ENCODE measurements at regions not wholly inside any gene's neighbourhood (a gene's known extent, or its start where the extent isn't known, plus 50 kb on each side); places are given as distances from the start of the nearest gene placed in this dataset.

DNA sequence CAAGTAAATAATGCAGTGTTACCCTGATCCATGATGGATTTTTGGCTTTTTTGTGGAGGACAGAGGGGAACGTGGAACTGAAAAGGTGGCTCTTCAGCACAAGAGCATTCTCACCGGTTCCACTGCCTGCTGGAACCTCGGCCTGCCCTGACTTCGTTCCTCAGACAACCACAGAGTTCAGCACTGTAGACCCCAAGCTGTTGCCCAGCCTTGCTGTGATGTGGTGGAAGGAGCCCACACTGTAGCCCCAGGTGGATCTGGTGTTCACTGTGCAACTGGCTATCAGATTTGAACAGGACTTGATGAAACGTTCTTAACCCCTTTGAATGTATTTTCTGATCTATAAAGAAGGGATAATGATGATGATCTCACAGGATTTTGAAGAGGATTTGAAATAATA lies 293.5 kb downstream of the TRIB2 start:
- DNase-seq (ENCODE audit: low spot score) (no peak), ATAC-seq (no peak)
- peaks cover 2% of the 10 kb centered on the region for H3K27me3 Mint-ChIP-seq (ENCODE audit: insufficient read depth, low read depth, poor library complexity)
- no peak overlapping the region for H3K4me3 Mint-ChIP-seq
- Histone ChIP-seq H3K9me2 (ENCODE audit: insufficient read depth) (no peaks in the 10 kb centered on the region), H4K20me1 (replicated peaks; ENCODE audit: insufficient read depth) (no peaks in the 10 kb centered on the region), H2AFZ (no peak overlapping the region), H3K36me3 (ENCODE audit: insufficient read depth) (no peaks in the 10 kb centered on the region), H3K4me1 (ENCODE audit: insufficient read depth) (no peaks in the 10 kb centered on the region), H3K27ac (ENCODE audit: low read depth) (no peak overlapping the region), H3K4me2 (no peak overlapping the region), H3K4me3 (no peak overlapping the region), H3F3A (replicated peaks; ENCODE audit: low read depth) (no peaks in the 10 kb centered on the region), H3K79me2 (replicated peaks; ENCODE audit: insufficient read depth) (no peaks in the 10 kb centered on the region), H3K27me3 (ENCODE audit: insufficient read depth) (no peaks in the 10 kb centered on the region)
- peaks cover 18% of the 10 kb centered on the region; the same call in 2 of the 3 replicates for H3K4me1 Mint-ChIP-seq
- TF ChIP-seq POLR2AphosphoS5 (IDR thresholded peaks at IDR 0.05; ENCODE audit: low read depth), result no peak
- TF ChIP-seq ZNF331 (CRISPR knock-in tag; IDR thresholded peaks at IDR 0.05; ENCODE audit: low read depth), result no peak
- no peak for TF ChIP-seq STAT1 (IDR thresholded peaks at IDR 0.05; ENCODE audit: unreplicated experiment)
- TF ChIP-seq, protein P1, sequence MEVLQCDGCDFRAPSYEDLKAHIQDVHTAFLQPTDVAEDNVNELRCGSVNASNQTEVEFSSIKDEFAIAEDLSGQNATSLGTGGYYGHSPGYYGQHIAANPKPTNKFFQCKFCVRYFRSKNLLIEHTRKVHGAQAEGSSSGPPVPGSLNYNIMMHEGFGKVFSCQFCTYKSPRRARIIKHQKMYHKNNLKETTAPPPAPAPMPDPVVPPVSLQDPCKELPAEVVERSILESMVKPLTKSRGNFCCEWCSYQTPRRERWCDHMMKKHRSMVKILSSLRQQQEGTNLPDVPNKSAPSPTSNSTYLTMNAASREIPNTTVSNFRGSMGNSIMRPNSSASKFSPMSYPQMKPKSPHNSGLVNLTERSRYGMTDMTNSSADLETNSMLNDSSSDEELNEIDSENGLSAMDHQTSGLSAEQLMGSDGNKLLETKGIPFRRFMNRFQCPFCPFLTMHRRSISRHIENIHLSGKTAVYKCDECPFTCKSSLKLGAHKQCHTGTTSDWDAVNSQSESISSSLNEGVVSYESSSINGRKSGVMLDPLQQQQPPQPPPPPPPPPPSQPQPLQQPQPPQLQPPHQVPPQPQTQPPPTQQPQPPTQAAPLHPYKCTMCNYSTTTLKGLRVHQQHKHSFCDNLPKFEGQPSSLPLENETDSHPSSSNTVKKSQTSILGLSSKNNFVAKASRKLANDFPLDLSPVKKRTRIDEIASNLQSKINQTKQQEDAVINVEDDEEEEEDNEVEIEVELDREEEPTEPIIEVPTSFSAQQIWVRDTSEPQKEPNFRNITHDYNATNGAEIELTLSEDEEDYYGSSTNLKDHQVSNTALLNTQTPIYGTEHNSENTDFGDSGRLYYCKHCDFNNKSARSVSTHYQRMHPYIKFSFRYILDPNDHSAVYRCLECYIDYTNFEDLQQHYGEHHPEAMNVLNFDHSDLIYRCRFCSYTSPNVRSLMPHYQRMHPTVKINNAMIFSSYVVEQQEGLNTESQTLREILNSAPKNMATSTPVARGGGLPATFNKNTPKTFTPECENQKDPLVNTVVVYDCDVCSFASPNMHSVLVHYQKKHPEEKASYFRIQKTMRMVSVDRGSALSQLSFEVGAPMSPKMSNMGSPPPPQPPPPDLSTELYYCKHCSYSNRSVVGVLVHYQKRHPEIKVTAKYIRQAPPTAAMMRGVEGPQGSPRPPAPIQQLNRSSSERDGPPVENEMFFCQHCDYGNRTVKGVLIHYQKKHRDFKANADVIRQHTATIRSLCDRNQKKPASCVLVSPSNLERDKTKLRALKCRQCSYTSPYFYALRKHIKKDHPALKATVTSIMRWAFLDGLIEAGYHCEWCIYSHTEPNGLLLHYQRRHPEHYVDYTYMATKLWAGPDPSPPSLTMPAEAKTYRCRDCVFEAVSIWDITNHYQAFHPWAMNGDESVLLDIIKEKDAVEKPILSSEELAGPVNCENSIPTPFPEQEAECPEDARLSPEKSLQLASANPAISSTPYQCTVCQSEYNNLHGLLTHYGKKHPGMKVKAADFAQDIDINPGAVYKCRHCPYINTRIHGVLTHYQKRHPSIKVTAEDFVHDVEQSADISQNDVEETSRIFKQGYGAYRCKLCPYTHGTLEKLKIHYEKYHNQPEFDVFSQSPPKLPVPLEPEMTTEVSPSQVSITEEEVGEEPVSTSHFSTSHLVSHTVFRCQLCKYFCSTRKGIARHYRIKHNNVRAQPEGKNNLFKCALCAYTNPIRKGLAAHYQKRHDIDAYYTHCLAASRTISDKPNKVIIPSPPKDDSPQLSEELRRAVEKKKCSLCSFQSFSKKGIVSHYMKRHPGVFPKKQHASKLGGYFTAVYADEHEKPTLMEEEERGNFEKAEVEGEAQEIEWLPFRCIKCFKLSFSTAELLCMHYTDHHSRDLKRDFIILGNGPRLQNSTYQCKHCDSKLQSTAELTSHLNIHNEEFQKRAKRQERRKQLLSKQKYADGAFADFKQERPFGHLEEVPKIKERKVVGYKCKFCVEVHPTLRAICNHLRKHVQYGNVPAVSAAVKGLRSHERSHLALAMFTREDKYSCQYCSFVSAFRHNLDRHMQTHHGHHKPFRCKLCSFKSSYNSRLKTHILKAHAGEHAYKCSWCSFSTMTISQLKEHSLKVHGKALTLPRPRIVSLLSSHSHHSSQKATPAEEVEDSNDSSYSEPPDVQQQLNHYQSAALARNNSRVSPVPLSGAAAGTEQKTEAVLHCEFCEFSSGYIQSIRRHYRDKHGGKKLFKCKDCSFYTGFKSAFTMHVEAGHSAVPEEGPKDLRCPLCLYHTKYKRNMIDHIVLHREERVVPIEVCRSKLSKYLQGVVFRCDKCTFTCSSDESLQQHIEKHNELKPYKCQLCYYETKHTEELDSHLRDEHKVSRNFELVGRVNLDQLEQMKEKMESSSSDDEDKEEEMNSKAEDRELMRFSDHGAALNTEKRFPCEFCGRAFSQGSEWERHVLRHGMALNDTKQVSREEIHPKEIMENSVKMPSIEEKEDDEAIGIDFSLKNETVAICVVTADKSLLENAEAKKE (CRISPR knock-in tag; IDR thresholded peaks at IDR 0.05), result no peak
- no peak for TF ChIP-seq EZH2phosphoT487 (IDR thresholded peaks at IDR 0.05; ENCODE audit: unreplicated experiment)
- no peak for TF ChIP-seq JUNB (IDR thresholded peaks at IDR 0.05; ENCODE audit: unreplicated experiment)
- TF ChIP-seq, protein P2, sequence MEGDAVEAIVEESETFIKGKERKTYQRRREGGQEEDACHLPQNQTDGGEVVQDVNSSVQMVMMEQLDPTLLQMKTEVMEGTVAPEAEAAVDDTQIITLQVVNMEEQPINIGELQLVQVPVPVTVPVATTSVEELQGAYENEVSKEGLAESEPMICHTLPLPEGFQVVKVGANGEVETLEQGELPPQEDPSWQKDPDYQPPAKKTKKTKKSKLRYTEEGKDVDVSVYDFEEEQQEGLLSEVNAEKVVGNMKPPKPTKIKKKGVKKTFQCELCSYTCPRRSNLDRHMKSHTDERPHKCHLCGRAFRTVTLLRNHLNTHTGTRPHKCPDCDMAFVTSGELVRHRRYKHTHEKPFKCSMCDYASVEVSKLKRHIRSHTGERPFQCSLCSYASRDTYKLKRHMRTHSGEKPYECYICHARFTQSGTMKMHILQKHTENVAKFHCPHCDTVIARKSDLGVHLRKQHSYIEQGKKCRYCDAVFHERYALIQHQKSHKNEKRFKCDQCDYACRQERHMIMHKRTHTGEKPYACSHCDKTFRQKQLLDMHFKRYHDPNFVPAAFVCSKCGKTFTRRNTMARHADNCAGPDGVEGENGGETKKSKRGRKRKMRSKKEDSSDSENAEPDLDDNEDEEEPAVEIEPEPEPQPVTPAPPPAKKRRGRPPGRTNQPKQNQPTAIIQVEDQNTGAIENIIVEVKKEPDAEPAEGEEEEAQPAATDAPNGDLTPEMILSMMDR (conservative IDR thresholded peaks at IDR 0.05; ENCODE audit: low read depth in 2 of 2), result no peak
- TF ChIP-seq ZNF114 (CRISPR knock-in tag; IDR thresholded peaks at IDR 0.05), result no peak
- TF ChIP-seq CREB1 (CRISPR knock-in tag; IDR thresholded peaks at IDR 0.05; ENCODE audit: low read depth), result no peak
- TF ChIP-seq EZH2 (IDR thresholded peaks at IDR 0.05; ENCODE audit: low read depth, unreplicated experiment), result no peak
- TF ChIP-seq, protein P3, sequence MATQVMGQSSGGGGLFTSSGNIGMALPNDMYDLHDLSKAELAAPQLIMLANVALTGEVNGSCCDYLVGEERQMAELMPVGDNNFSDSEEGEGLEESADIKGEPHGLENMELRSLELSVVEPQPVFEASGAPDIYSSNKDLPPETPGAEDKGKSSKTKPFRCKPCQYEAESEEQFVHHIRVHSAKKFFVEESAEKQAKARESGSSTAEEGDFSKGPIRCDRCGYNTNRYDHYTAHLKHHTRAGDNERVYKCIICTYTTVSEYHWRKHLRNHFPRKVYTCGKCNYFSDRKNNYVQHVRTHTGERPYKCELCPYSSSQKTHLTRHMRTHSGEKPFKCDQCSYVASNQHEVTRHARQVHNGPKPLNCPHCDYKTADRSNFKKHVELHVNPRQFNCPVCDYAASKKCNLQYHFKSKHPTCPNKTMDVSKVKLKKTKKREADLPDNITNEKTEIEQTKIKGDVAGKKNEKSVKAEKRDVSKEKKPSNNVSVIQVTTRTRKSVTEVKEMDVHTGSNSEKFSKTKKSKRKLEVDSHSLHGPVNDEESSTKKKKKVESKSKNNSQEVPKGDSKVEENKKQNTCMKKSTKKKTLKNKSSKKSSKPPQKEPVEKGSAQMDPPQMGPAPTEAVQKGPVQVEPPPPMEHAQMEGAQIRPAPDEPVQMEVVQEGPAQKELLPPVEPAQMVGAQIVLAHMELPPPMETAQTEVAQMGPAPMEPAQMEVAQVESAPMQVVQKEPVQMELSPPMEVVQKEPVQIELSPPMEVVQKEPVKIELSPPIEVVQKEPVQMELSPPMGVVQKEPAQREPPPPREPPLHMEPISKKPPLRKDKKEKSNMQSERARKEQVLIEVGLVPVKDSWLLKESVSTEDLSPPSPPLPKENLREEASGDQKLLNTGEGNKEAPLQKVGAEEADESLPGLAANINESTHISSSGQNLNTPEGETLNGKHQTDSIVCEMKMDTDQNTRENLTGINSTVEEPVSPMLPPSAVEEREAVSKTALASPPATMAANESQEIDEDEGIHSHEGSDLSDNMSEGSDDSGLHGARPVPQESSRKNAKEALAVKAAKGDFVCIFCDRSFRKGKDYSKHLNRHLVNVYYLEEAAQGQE (IDR thresholded peaks at IDR 0.05; ENCODE audit: unreplicated experiment), result no peak
- H3K27ac Mint-ChIP-seq, result no peak overlapping the region
- H3K36me3 Mint-ChIP-seq (ENCODE audit: low read depth), result no peaks in the 10 kb centered on the region
- no peaks in the 10 kb centered on the region for H3K9me3 Mint-ChIP-seq
